ENCODE measurements at regions not wholly inside any gene's neighbourhood (a gene's known extent, or its start where the extent isn't known, plus 50 kb on each side); places are given as distances from the start of the nearest gene placed in this dataset.

- TF ChIP-seq CTCF (IDR thresholded peaks at IDR 0.05; ENCODE audit: borderline replicate concordance, extremely low read depth, low read length, poor library complexity, severe bottlenecking) = no peak
- TF ChIP-seq EZH2 (IDR thresholded peaks at IDR 0.05; ENCODE audit: borderline replicate concordance, low read depth, low read length, severe bottlenecking) = no peak
These were observed 586.5 kb upstream of the PTPRD start for GRCh38 chr9:11199335-11199734.
